ENCODE measurements at regions not wholly inside any gene's neighbourhood (a gene's known extent, or its start where the extent isn't known, plus 50 kb on each side); places are given as distances from the start of the nearest gene placed in this dataset.

DNA sequence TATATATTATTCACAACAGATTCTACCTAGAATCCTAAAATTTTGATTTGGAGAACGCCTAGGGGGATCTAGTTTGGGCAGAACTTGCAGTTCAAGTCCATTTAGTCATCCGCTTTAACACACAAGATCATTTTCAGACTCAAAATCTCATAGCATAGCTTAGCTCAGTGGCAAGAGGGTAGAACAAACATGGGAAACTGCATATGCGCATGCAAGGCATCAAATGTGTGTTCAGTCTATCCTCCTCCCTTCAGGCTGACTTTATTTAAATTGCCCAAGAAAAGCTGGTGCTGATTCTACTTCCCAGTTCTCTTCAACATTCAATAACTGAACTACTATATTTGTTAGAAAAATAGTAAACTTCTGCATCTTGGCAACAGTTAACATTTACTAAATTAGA, 79.6 kb upstream of the NRXN1 start:
- no peak for DNase-seq

DNA sequence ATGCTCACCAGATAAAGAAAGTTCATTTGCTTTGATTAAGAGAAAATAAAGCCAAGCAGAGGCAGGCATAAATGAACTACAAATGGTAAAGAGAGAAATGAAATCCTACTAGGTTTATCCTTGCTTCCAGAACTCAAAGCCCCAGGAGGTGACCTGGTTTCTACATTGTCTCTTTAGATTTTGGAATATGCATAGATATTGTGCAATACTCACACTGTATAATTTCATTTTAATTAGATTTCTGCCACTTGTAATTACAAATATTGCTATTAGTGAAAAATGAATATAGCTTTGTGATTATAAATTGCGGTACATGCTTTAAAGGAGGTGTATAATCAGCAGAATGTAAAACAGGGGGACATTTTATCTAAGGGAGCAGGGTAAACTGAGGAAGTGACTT, 76.9 kb upstream of the NRXN1 start:
- no peak for DNase-seq

DNA sequence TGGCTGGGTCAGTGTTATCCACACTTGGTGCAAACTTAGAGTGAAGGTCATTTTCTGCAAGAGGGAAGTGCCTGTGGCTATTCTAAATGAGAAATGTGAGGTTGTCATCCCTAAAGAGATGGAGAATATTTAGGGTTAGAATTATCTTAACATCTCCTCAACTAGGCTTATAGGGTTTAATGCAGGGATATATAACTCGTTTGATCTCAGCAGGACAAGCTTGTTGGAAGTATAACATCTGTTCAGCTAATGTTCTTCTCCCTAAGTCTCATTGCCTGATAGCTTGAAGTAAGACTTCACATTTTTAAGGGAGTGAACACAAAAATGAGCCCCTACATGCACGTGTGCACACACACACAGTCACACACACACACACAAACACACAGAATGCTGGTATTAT, 75.9 kb upstream of the NRXN1 start:
- no peak for DNase-seq

DNA sequence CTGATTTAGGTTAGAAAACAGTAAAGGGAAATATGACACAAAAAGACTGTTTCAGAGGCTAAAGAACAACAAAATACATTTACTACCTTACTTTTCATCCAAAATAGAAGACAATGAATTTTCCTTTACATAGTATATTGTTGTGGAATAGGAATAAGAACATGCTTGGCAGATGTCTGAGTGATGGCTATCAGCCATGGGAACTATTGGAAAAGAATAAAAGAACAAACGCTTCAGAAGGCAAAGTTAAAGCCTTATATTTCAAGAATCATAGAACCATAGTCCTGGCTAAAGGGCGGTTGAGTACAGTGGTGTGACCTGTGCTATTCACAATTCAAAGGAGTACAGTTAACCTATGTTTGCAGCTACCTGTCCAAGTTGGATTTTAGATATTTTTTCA, 73.9 kb upstream of the NRXN1 start:
- no peak for DNase-seq

DNA sequence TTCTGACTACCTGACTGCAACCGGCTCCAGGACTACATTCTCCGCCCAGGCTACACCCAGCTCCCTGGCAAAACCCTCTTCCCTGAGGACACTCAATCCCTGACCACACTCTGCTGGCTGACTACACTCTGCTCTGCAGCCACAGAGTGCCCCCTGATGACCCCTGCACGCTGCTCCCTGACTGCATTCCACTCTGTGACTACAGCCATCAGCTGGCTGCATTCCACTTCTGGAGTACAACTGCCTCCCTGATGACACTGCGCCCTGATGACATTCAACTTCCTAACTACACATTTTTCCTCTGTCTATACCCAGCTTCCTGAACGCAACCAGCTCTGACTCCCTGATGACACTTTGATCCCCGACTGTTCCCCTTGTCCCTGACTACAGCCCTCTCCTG, 71.3 kb upstream of the NRXN1 start:
- no peak for DNase-seq

DNA sequence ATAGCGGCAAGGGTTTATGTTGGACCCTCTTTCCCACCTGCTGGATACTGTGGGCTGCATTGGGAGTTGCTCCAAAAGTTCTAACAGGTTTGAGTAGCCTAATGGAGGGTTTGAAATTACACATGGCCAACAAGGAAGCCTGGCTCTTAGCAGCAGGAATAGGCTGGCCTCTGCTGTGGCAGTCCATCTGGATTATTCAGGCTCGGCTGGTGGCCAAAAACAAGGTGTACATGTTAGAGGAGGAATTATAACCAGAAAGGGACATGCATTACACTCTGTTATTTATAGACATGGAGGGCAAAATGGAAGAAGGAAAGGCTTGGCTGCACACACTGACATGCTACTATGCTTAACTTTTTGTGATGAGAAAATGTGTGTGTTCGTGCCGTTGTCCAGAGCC, 61.1 kb upstream of the NRXN1 start:
- no peak for DNase-seq

DNA sequence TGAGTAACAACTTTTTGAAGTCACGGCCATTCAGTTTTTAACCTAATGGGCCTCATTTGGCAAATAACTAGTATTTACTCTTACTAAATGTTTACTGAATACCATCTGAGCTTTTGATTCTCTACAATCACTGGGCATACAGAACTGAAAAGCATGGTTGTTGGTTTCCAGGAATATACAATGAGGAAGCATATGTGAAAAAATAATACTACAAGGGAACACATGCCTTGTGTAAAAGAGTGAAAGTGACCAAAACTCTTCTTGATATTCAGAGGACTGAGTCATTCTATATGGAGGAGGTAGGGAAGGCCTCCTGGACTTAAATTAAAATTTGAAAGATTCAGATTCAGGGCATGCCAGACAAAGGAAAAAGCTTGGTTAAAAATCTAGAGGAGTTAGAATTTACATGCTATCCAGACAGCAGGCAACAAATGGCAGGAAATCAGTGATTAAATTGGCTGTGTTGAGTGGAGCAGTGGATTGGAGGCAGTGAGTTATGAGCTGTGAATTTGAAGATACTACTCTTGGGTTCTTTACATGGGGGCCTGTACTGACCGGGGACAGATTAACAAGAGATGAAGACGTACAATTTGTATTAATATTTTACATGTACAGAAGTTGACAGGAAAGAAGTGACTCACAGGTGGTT, 53.6 kb upstream of the NRXN1 start:
- DNase-seq, result no peak

DNA sequence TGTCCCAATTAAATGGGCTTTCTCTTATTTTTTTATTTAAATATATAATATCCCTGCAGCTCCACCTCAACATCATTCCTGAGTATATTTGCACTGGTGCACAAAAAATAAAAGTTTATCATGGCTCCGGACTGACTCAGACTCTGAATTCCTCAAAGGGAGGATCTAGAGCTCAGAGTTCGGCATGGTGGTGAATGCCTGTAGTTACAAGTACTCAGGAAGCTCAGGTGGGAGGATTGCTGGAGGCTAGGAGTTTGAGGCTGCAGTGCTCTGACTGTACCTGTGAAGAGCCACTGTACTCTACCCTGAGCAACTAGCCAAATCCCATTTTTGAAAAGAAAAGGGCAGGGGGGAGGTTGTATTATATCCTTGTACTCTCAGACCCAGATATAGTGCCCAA, 52.8 kb upstream of the NRXN1 start:
- DNase-seq, result no peak
